ENCODE measurements at regions not wholly inside any gene's neighbourhood (a gene's known extent, or its start where the extent isn't known, plus 50 kb on each side); places are given as distances from the start of the nearest gene placed in this dataset.

DNA sequence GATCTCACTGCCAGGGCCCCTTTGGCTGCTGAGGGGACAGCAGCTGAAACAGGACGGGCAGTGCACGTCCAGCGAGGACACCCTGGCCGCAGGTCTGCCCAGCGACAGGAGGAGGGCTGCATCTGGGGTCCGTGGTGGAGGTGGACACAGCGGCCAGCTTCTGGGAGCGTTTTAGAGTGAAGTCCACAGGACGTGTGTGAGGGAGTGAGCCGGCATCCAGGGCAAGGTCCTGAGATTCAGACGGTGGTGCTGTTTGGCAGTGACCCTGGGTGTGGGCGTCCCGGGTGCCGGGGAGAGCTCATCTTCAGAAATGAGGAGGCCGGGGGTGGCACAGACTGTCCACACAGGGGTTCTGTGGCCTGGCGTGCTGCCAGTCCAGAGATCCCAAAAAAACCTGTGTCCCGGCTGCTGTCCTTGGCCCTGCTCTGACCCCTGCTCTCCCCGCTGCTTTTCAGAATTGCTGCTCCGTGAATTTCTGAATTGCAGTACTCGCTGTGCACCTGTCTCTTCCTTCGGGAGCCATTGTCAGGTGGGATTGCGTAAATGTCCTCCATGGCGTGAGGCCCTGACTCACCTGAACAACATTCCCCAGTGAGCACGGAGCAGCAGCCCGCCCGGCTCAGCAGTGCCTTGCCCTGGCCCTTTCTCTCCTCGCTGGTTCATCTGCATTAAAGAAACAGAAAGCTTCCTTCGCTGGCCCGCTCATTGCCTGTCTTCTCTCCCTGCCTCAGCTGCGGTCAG is 183.5 kb upstream of the C14orf180 start:
- no peak for TF ChIP-seq GATA3 (IDR thresholded peaks at IDR 0.05; ENCODE audit: low read depth, low read length)
- no peak for TF ChIP-seq GATA2 (IDR thresholded peaks at IDR 0.05; ENCODE audit: low read depth, low read length)

DNA sequence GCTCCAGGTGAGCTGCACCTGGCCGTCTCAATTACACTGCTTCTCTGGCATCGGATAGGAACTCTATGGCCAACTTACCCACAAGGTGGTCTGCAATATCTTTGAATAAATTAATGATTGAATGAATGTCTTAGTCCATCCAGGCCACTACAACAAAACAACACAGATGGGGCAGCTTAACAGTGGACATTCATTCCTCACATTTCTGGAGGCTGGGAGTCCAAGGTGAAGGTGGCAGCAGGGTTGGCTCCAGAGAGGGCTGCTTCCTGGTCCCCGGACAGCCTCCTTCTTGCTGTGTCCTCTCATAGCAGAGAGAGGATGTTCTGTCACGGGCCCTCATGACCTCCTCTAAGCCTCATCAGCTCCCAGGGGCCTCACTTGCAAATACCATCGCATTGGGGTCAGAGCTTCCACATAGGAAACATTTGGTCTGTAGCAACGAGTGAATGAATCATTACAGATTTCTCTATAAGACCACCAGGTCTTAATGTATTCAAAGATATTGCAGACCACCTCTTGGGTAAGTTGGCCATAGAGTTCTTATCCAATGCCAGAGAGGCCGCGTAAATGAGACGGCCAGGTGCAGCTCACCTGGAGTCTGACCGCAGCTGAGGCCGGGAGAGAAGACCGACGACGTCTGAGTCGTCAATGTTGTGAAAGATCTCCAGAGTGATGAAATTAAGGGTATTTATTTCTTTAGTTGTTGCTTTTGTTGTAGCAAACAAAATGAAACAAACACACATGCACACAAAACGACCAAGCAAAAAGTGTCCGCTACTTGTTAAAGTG is 182.7 kb upstream of the C14orf180 start:
- TF ChIP-seq GATA3 (IDR thresholded peaks at IDR 0.05; ENCODE audit: low read depth, low read length) = no peak
- TF ChIP-seq GATA2 (IDR thresholded peaks at IDR 0.05; ENCODE audit: low read depth, low read length) = no peak

DNA sequence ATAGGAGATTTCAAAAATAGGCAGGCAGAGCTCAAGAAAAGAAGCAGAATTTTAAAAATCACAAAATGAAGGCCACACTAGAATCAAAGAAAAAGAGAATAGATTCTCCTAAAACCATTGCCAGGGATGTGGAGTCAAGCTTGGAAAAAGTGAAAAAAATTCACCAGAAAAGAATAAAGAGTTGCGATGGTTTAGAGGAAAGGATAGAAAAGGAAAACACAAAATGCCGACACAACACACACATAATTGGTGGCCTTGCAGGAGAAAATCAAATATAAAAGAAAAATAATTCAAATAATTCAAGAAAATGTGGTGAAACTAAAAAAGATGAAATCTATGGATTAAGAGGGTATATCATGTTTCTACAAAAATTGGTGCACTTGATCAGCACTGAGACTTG is 181.6 kb upstream of the C14orf180 start:
- TF ChIP-seq GATA3 (IDR thresholded peaks at IDR 0.05; ENCODE audit: low read depth, low read length) (no peak), GATA2 (IDR thresholded peaks at IDR 0.05; ENCODE audit: low read depth, low read length) (no peak)

DNA sequence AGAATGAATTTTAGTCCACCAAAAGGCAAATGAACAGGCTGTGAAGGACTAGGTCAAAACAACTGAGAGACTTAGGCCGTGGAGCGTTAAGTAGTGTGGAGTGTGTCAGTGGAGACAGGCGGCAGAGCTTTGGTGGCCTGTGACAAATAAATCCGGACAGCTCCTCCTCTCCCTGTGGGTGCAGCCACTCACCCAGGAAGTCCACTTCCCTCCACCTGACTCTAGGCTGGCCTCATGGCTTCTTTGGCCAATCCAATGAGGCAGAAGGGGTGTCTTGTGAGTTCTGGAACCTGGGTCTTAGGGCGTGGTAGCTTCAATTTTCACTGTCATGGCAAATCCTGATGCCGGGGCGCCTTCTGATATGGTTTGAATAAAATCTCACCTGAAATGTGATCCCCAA is 180.9 kb upstream of the C14orf180 start:
- TF ChIP-seq GATA2 (IDR thresholded peaks at IDR 0.05; ENCODE audit: low read depth, low read length) (no peak), GATA3 (IDR thresholded peaks at IDR 0.05; ENCODE audit: low read depth, low read length) (no peak)

DNA sequence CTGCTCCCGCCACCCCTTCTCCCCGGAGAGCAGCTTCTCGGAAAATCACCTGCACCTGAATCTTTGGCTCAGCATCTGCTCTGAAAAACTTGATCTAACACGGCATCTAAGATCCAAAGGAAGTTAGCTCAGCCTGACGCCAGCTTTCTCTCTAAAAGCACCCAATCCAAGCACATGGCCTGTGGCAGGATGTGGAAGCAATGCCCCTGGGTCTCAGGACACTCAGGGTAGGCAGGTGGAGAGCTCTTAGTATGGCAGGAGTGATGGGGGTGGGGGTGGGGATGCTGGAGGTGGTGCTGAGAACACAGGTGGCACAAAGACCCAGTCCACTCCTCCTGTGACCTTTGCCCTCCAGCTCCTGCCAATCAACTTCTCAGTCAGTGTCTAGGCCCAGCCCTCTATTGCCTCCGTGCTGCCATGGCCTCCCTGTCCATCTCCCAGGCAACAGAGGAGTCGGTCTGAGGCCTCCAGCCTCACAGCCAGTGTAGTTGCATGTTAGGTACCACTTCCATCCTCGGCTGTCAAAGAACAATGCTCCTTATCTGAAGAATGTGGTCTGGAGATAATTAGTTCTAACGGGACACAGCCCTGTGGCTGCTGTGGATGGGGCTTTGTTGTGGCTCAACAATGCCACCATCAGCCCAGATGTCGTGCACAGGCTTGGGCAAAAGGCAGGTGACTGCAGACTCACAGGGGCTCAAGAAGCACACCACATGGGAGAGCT is 180.0 kb upstream of the C14orf180 start:
- TF ChIP-seq GATA3 (IDR thresholded peaks at IDR 0.05; ENCODE audit: low read depth, low read length) (no peak), GATA2 (IDR thresholded peaks at IDR 0.05; ENCODE audit: low read depth, low read length) (no peak; the same call in 1 of the 2 replicates)

DNA sequence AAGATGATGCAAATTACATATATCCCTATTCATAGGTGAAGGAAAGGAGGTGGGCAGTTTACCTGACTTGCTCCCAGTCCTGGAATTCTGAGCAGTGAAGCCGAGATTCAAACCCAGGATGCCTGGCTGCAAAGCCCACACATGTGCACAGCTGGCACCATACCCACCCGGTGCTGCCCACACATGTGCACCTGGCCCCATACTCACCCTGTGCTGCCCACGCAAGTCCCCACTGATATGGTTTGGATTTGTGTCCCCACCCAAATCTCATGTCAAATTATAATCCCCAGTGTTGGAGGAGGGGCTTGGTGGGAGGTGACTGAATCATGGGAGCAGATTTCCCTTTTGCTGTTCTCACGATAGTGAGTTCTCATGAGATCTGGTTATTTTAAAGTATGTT is 179.2 kb upstream of the C14orf180 start:
- no peak for TF ChIP-seq GATA2 (IDR thresholded peaks at IDR 0.05; ENCODE audit: low read depth, low read length)
- no peak for TF ChIP-seq GATA3 (IDR thresholded peaks at IDR 0.05; ENCODE audit: low read depth, low read length)

GRCh38 chr14:104401785-104402184 is 177.8 kb upstream of the C14orf180 start:
- TF ChIP-seq GATA2 (IDR thresholded peaks at IDR 0.05; ENCODE audit: low read depth, low read length) (no peak), GATA3 (IDR thresholded peaks at IDR 0.05; ENCODE audit: low read depth, low read length) (no peak)

GRCh38 chr14:104403421-104404220 is 175.9 kb upstream of the C14orf180 start:
- TF ChIP-seq GATA3 (IDR thresholded peaks at IDR 0.05; ENCODE audit: low read depth, low read length) (no peak), GATA2 (IDR thresholded peaks at IDR 0.05; ENCODE audit: low read depth, low read length) (no peak)

GRCh38 chr14:104404922-104405321 is 174.6 kb upstream of the C14orf180 start:
- TF ChIP-seq GATA2 (IDR thresholded peaks at IDR 0.05; ENCODE audit: low read depth, low read length) = no peak
- no peak for TF ChIP-seq GATA3 (IDR thresholded peaks at IDR 0.05; ENCODE audit: low read depth, low read length)

- no peak for TF ChIP-seq GATA3 (IDR thresholded peaks at IDR 0.05; ENCODE audit: low read depth, low read length)
- TF ChIP-seq GATA2 (IDR thresholded peaks at IDR 0.05; ENCODE audit: low read depth, low read length) = no peak
Measured at GRCh38 chr14:104405360-104406226, 174.0 kb upstream of the C14orf180 start.

DNA sequence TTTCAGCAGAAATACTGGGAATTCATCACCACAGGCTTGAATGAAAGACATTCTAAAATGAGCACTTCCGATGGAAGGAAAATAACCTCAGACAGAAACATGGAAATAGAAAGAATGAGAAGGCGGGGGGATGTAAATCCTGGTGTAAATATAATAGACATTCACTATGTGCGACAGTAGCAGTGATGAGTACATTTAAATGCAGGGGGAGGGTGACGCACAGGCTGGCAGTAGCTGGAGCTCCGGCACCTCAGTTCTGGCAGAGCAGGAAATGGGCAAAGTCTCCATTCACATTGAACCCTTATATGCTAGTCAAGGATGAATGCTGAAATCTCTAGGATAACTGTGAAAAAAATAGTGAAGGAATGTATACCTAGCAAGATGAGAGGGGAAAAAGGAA is 172.7 kb upstream of the C14orf180 start:
- TF ChIP-seq GATA2 (IDR thresholded peaks at IDR 0.05; ENCODE audit: low read depth, low read length) = no peak

DNA sequence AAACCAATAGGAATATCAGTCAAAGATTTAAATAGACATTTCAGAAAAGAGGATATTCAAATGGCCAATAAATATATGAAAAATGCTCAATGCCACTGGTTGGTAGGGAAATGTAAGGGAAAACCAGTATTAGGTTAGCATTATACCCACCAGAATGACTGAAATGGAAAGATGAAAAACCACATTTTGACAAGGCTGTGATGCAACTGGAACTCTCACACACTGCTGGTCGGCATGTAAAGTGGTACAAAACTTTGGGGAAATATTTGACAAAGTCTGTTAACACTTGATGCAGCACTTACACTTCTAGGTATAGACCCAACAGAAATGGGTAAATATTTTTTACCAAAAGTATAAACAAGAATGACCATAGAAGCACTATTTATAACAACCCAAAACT is 163.2 kb upstream of the C14orf180 start:
- TF ChIP-seq GATA2 (IDR thresholded peaks at IDR 0.05; ENCODE audit: low read depth, low read length) (no peak), GATA3 (IDR thresholded peaks at IDR 0.05; ENCODE audit: low read depth, low read length) (no peak)
